Muscle of back (tissue), 3 donors: ENCODE measurements at regions not wholly inside any gene's neighbourhood (a gene's known extent, or its start where the extent isn't known, plus 50 kb on each side); places are given as distances from the start of the nearest gene placed in this dataset.
A peak's percentile ranks its signal among the peaks of the same experiment; 100 is the strongest.
"Not testable (repeated sequence)": the region's sequence is repeated elsewhere in the genome, so short reads cannot be mapped to it uniquely, and the experiment has no call there.

Experiments
- DNase-seq, 3 donors: peaks; one replicate each; pipeline versions ENCODE4 v3.0.0 to v3.0.0-alpha.2; 2013

DNA sequence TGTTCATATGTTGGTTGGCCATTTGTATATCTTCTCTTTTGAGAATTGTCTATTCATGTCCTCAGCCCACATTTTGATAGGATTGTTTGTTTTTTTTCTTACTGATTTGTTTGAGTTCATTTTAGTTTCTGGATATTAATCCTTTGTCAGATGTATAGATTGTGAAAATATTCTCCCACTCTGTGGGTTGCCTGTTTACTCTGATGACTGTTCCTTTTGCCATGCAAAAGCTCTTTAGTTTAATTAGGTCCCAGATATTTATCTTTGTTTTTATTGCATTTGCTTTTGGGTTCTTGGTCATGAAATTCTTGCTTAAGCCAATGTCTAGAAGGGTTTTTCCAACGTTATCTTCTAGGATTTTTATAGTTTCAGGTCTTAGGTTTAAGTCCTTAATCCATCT, 740.7 kb upstream of the FAT3 start:
- not testable (repeated sequence) for DNase-seq

DNA sequence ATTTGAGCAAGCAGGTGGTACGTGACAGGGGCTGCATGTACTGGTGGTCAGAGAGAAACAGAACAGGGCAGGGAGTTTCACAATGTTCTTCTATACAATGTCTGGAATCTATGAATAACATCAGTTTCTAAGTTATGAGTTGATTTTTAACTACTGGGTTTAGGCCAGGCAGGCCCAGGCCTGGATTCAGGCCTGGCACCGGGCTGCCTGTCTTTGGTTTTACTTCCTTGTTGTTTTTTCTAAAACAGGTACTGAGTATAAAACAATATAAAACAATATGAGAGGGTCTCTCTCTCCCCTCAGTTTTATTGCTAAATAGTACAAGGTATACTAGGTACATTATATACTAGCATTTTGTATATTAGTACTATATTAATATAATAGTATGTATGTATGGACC, 742.7 kb upstream of the FAT3 start:
- DNase-seq: not testable (repeated sequence)

DNA sequence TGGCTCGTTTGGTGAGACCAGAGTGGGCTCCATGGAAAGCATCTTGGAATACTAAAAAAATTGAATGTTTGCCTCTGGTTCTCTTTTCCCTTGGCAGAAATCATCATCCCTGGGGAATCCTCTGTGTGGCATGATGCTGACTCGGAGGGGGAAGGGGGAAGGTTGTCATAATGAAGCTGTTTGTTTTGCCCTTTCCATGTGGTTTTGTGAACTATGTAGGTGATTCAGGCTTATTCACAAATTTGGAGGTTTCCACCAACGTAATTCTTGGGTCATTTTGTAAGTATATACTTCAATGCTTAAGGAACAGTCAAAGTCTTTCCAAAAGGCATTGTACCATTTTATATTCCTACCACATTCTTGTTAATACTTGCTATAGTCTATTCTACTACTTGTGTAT, 754.0 kb upstream of the FAT3 start:
- DNase-seq: no peak

DNA sequence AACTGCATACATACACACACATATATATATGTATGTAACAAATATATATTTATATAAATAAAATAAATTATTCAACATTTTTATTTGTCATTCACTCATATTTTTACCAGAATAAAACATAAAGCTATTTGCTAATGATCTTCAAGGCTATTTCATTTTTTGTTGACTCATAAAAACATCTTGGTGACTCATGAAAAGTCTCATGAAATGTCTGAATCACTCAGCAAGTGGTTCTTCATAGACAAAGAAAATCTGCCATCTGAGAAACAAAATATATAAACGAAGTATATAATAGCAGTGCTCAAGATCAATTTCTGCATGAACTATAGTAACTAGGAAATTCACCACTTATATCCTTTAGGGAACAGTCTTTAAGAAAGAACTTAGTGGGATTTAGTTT, 764.8 kb upstream of the FAT3 start:
- no peak for DNase-seq

DNA sequence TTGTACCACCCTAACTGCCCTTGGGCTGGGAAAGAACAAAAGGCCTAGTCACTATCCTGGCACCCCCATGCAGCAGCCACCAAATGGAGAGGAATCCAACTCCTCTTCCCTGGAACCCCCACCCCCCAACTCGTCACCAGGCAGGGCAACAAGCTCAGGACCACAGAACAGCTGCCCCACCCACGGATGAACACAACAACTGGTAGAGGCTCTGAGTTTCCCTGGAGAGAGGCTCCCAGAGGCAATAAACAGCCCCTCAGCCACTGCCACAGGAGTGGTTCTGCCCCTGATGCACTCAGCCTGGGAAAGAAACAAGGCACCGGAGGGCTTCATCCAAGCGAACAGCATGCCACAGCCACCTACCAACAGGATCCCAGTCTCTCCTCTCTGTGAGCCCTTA, 778.4 kb upstream of the FAT3 start:
- no peak for DNase-seq

DNA sequence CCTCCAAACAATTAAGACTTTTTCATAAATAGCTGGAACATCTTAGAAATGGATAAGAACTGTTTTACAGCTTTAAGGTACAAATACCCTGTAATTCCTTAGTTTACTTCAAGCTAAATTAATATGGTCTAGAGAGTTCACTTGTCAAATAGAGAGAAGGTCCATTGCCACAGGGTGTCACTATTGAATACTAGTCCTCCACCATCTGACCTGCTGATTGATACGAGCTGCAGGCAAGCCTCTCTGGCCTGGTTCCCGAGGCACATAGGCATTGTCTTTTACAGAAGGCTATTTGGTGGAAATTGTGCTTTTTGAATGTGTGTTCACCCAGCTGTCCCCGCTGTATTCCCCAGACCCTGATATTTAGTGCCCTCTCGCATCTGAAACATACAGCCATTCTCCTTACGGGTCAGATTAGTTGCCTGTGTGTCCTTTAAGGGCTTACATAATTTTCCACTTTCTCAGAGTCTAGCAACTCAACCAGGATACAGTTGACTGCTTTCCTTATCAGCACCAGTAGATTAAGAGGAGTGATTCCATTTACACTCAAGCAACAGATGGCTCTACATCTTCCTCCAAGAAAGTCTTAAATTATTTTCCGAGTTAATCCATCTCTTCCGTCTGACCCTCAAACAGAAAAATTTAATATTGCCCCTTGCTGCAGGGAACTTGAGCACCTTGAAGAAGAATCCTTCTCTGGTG, 788.8 kb upstream of the FAT3 start:
- DNase-seq: no peak

DNA sequence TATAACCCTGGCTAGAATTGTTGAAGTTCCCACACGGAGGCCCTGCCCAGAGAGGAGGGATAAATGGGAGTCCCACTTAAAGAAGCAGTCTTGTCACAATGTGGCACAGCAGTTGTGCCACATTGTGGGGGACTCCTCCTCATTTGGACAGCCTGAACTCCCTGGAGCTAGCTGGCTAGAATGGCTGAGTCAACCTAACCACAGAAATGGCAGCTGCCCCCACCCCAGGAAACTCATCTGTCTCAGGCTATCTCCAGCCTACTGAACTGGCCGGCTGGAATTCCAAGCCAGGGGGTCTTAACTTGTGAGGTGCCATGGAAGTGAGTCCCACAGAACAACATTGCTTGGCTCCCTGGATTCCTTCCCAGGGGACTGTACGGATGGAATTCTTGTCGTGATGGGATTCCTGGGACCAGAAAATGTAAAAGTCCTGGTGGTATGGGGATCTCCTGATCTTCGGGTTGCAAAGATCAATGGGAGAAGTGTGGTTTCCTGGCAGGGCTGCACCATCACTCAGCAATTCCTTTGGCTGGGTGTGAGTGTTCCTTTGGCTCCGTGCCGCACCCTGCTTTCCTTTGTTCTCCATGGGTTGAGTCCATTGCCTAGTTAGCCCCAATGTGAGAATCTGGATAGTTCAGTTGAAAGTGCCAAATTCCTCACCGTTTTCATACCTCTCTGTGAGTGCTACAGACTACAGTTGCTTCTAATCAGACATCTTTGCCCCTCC, 791.2 kb upstream of the FAT3 start:
- DNase-seq: no peak

DNA sequence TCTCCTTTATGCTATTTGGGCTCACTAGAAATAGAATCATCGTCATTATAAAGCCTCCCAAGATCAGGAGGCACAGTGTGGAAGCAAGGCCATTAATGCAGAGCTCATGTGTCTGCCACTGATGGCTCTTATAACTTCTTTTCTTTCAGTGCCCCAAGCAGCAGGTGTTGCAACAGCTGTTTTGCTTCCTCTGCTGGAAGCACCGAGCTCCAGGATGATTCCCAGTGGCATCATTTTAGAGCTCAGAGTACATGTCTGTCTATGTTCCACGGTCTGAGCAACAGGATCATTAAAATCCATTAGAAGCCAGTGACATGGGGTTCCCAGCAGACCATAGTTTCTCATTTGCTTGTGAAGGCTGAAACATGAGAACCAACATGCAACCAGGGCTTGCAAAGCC, 803.0 kb upstream of the FAT3 start:
- peak; percentile 35 to 57 (median 40) for DNase-seq

DNA sequence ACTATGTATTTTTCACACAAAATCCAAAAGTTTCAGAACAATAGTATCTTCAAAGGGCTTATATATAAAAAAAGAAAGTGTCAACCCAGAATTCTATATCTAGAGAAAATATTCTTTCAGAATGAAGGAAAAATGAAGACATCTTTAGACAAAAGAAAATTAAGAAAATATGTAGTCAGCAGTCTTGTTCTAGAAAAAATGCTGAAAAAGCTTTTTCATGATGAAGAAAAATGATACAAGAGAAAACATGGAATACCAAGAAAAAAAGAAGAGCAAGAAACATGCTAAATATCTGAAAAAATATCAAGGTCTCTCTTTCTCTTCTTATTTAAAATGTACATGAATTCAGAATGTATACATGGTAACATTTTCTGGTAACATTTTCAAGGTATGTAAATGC, 816.8 kb upstream of the FAT3 start:
- no peak for DNase-seq

DNA sequence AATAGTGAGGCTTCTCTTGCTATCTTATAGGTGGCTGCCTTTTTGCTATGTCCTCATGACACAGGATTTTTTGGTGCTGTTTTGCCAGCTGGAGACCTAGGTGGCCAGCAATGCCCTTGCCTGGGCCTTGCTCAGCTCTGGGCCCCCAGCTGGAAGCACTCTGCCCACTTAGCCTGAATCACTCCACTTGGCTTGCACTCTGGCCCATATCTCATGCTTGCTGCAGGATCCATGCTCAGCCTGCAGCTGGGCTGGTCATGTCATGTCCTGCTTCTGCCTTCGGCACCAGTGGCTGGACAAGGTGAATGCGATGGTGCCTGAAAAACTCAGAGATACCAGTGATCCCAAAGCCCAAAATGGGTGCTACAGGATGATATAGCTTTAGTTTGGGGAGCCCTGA, 818.6 kb upstream of the FAT3 start:
- DNase-seq: no peak

DNA sequence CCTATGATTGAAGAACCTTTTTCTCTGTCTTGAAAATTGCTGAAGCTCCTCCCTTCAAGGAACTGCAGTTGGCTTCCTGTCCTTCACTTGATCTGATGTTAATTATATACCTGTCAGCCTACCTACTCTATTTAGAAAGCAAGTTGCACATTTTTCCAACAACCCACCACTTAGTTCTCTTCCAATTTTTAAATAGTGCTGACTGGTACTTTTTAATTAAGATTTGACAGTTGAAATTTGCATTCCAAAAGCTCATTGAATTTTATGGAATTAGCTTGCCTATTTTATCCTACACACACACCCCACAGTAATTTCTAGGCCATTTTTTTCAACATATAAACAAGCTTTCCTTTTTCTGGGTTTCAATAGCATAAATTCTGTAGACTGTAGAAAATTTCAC, 820.3 kb upstream of the FAT3 start:
- no peak for DNase-seq

DNA sequence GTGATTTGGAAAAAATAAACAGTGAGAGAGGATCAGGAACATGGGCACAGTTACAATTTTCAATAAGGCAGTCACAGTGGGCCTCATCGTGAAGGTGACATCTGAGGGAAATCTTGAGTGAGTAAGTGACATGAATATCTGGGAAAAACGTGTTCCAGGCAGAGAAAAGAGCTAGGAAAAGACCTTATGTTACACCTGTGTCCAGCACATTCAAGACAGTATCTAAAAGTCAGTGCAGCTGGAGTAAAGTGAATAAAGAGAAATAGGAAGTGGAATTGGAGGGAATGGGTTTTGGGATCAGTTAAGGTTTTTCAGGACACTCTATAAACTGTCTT, 827.5 kb upstream of the FAT3 start:
- no peak for DNase-seq

DNA sequence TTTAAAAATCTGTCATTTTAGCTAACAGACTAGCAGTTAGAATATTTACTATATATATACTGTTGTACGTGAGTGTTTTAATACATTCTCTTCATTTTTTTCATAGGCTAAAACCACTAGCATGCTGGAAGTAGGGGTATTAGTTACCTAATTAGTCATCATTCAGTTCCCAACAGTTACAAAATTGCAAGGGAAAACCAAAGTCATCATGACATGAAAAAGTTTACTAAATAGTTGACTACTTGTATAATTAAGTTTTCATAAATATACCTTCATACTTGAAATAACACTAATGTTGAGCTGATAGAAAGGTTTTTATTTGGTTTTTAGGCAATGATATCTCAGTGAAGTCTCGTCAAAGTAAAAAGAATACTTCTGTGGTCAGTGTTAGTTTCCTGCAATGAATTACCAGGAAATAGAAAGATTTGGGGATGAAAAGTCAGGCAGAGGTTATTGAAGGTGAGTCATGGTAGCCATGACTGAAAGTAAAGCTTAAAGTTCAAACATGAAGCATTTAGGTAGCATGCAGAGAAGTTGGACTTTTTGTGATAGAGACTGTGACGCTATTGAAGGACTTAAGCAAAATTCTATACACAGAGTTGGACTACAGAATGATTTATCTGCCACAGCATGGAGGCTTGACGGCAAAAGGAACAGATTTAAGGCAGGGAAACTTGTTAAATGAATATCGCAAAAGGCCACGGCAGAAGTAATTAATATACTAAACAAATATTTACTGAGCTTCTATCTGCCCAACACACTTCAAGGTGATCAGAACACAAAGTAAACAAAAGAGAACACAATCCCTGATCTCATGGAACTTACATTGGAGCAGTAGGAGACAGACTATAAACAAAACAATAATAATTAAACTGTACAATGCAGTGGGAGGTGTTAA, 828.1 kb upstream of the FAT3 start:
- peak in 1 of 3 donors; percentile 7 for DNase-seq

DNA sequence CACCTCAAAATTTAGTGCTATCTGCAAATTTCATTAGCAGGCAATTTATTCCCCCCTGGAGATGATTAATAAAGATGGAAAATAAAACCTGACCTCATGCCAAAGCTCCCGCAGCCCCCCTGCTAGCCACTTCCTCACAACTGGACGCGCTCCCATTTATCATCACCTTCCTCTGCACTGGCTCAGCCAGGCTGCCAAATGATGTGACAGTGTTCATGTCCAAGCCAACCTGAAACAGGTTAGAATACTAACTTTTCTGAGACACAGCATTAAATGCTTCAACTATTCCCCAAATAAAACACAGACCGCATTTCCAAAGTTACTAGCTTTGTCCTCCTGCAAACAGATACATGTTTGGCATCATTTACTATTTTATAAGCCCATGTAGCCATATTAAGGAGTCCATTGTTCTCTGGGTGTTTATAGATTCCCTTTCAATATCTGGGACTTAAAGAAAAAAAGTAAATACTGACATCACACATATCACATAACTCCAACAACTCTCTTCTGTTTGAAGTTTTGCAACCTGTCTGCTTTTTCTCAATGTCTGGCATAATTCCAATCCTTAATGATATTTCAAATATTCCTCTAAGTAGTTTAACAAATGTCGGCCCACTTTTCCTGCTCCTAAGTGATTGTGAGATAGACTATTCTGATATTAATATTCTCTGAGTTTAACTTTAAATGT, 829.7 kb upstream of the FAT3 start:
- peak in 2 of 3 donors; percentile 10 to 46 for DNase-seq

DNA sequence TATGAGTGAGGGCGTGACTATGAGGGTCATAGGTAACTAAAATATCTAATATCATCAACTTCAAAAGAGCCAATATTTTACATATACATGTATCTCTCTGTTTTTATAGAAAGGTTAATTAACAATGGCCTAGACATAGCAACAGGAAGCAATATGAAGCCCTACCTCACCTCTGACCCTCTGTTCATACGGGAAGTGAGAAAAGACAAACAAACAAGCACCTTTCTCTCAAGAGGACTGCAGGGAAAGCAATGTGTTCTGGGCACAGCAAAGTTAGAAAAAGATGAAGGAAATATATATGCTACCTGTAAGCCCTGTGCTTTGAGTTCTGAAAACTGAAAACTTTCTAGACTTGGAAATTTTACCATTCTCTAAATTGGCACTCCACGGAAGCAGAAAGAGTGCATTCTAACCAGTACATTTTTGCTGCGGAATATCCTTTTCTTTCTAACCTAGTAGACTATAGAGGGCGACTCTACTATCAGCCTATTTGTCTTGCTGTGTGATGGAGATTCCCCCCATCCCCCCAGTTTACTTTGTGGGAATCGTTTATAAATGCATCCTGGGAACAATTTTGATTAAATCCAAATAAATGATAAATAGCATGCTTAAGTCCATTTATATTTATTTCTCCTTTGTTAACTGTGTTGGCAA, 830.4 kb upstream of the FAT3 start:
- DNase-seq: no peak

DNA sequence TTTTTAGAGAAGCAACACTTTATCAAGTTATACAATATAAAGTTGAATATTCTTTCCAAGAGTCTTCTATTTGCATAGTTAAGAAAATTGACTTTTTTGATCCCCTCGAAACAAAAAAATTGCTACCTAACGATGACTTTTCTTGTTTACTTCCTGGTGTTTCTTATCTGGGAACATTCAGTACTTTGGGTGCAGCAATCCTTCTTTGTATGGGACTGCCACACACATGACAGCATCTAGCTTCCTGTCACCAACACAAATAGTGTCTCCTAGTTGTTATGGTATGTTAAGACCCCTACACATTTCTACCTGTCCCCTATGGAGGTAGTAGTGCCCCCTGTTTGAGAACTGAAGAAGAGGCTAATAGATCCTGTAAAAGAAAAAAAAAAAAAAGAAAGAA, 841.7 kb upstream of the FAT3 start:
- DNase-seq: no peak

DNA sequence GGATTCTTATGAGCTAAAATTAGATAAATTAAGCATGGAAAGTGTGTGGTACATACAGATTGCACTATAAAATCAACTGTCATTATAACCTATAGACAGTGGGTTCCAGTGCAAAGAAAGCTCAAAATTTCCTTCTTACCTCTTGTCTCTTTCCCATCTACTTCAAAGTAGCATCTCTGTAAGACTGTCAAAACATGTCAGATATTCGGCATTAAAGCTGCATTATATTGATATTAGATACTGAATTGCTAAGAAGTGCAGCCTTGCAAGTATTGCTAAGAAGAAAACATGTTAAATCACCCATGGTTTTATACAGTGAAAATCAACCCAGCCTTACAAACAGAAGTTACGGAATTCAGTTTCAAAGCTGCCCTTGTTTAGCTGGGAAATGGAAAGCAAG, 849.8 kb upstream of the FAT3 start:
- no peak for DNase-seq

DNA sequence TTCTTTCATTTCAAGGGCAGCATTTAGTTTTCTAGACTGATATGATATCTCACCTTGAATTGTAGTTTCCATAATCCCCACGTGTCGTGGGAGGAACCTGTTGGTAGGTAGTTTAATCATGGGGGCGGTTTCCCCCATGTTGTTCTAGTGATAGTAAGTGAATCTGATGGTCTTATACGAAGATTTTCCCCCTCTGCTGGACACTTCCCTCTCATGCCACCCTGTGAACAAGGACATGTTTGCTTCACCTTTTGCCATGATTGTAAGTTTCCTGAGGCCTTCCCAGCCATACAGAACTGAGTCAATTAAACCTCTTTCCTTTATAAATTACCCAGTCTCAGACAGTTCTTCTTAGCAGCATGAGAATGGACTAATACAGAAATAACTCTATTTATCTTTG, 851.1 kb upstream of the FAT3 start:
- no peak for DNase-seq

DNA sequence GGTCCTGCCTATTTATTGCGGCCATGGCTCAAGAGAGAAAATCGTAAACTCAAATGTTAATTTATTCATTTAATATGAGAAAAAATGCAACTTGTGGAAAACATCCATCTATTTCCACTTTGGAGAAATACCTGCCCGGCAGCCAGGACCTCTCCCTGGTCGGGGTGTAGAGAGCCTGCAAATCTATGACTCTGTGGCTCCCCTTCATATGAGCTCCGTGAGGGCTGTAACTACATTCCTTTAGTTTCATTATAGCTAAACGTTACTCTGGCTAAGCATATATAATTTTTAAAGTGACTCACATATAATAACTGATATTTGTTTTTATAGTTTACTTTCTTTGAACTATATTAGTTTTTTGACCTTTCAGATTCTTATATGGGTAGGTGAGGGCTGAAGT, 857.8 kb upstream of the FAT3 start:
- DNase-seq: peak in 1 of 3 donors; percentile 7

DNA sequence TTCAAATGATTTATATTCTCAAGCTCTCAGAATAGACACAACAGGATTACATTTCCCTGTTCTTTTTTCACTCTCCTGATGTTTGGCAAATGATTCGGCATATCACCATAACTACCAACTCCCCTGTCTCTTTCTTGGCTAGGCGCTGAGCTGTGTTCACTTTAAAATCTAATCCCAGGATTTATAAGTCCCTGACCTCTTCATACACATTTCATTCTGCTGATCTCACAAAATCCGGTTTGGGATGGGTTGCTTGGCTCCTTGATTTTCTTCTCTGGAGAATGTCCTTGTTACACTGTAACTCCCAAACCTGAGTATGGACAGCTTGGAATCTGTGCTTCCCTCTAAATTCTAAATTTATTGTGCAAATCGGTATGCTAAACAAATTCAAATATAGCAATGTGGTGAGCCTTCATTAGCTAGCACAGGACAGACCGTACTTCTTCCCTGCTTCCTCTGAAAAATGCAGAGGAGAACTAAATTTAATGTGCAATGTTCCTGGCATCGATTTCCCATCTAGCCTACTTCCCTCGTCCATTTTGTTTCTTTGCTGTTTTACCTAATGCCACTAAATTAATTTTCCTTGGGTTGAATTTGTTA, 858.5 kb upstream of the FAT3 start:
- DNase-seq: peak; percentile 42 to 89 (median 76)

DNA sequence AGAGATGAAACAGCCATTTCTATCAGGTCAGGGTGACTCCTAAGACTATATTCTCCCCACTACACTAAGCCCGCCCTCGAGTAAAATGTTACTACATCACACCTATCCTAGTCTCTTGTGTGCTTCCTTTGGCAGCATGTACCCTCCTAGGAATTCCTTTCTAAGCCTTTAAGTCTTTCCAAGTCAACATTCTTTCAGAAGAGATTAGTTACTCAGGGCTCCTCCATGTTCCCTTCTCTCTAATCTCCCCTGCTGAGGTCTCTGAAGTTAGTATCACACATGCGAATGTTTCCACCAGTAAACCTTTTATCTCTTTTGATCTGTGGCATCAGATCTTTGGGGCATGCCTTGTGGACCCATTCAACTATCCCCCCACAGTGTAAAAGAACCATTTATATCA, 873.7 kb upstream of the FAT3 start:
- DNase-seq: no peak
